AG04449 (cell line): ENCODE measurements at regions not wholly inside any gene's neighbourhood (a gene's known extent, or its start where the extent isn't known, plus 50 kb on each side); places are given as distances from the start of the nearest gene placed in this dataset.

Experiments
- CTCF ChIA-PET: fragments of 350-600 bp; formaldehyde crosslinking; extraction: SDS; loops from one replicate; lab custom pipeline; 2021; ENCODE audit warnings: antibody characterized with exemption; lab: Yijun Ruan, JAX
- POLR2A ChIA-PET: fragments of 400-600, 350-600 bp; formaldehyde crosslinking; extraction: SDS; loops from one replicate; lab custom pipeline; 2020; ENCODE audit warnings: antibody characterized with exemption, inconsistent platforms; lab: Yijun Ruan, JAX
- DNase-seq: peaks from one replicate; pipeline ENCODE4 v3.0.0-alpha.2; 2010; ENCODE audit warnings: low read depth, low spot score
- H3K4me3 ChIP-seq: 2 replicates; pipeline ENCODE4 v1.5.1; 2011; ENCODE audit warnings: low read depth, mild to moderate bottlenecking, control low read depth, low read length
- CTCF ChIP-seq: IDR thresholded peaks from one replicate; pipeline ENCODE4 v1.5.1; 2011; ENCODE audit warnings: mild to moderate bottlenecking, moderate library complexity, low read length, control low read depth, inconsistent platforms; ENCODE audit not compliant: insufficient read depth; ENCODE audit errors: missing control alignments

- TF ChIP-seq CTCF, result no peak
- no peak for DNase-seq
- CTCF ChIA-PET, result no interaction called here
- POLR2A ChIA-PET, result no interaction called here
- no peak overlapping the region for H3K4me3 ChIP-seq
These were observed 284.4 kb upstream of the IGF1R start for GRCh38 chr15:98363955-98364354.

- no peak for TF ChIP-seq CTCF
- H3K4me3 ChIP-seq, result no peak overlapping the region
- ChIA-PET CTCF (no interaction called here), POLR2A (no interaction called here)
- no peak for DNase-seq
These were observed 279.1 kb upstream of the IGF1R start for GRCh38 chr15:98369081-98369716.

- CTCF ChIA-PET, result no interaction called here
- H3K4me3 ChIP-seq, result no peak overlapping the region
- no peak for TF ChIP-seq CTCF
- no peak for DNase-seq
- POLR2A ChIA-PET, result no interaction called here
These were observed 272.6 kb upstream of the IGF1R start for GRCh38 chr15:98375513-98376340.

GRCh38 chr15:98380721-98381120 is 267.6 kb upstream of the IGF1R start:
- no peak for DNase-seq
- CTCF ChIA-PET, result no interaction called here
- POLR2A ChIA-PET, result no interaction called here
- no peak overlapping the region for H3K4me3 ChIP-seq
- TF ChIP-seq CTCF, result no peak

- ChIA-PET CTCF (no interaction called here), POLR2A (no interaction called here)
- no peak for DNase-seq
- no peak overlapping the region for H3K4me3 ChIP-seq
- no peak for TF ChIP-seq CTCF
These were observed 266.9 kb upstream of the IGF1R start for GRCh38 chr15:98381446-98381845.

GRCh38 chr15:98382139-98382538 is 266.2 kb upstream of the IGF1R start:
- CTCF ChIA-PET, result no interaction called here
- no peak for DNase-seq
- H3K4me3 ChIP-seq, result no peak overlapping the region
- no peak for TF ChIP-seq CTCF
- POLR2A ChIA-PET, result no interaction called here
